GM12891 (cell line): ENCODE measurements at regions not wholly inside any gene's neighbourhood (a gene's known extent, or its start where the extent isn't known, plus 50 kb on each side); places are given as distances from the start of the nearest gene placed in this dataset.

ENCODE experiments used
- DNase-seq: peaks from one replicate; pipeline ENCODE4 v3.0.0; 2011; ENCODE audit warnings: low spot score; ENCODE audit not compliant: insufficient read length
- FAIRE-seq: peaks from 2 replicates; lab custom pipeline; 2011; peaks lifted over from hg19 to GRCh38; lab: Jason Lieb, UNC
- PAX5 ChIP-seq: IDR thresholded peaks from 2 replicates; pipeline ENCODE4 v1.6.1; 2011; ENCODE audit warnings: low read length, moderate library complexity, mild to moderate bottlenecking; ENCODE audit not compliant: insufficient read depth, severe bottlenecking
- POLR2A ChIP-seq: IDR thresholded peaks from 2 replicates; pipeline ENCODE4 v1.6.1; 2011; ENCODE audit warnings: low read depth, low read length, control low read depth
- POLR2AphosphoS5 ChIP-seq: IDR thresholded peaks from 2 replicates; pipeline ENCODE4 v1.6.1; 2011; ENCODE audit warnings: low read depth, low read length, control low read depth
- POU2F2 ChIP-seq: IDR thresholded peaks from 2 replicates; pipeline ENCODE4 v1.6.1; 2011; ENCODE audit warnings: low read depth, mild to moderate bottlenecking, control low read depth, low read length, moderate library complexity
- SPI1 ChIP-seq: IDR thresholded peaks from 2 replicates; pipeline ENCODE4 v1.6.1; 2011; ENCODE audit warnings: low read depth, low read length, control low read depth
- TAF1 ChIP-seq: IDR thresholded peaks from 2 replicates; pipeline ENCODE4 v1.6.1; 2011; ENCODE audit warnings: low read depth, low read length, control low read depth

DNA sequence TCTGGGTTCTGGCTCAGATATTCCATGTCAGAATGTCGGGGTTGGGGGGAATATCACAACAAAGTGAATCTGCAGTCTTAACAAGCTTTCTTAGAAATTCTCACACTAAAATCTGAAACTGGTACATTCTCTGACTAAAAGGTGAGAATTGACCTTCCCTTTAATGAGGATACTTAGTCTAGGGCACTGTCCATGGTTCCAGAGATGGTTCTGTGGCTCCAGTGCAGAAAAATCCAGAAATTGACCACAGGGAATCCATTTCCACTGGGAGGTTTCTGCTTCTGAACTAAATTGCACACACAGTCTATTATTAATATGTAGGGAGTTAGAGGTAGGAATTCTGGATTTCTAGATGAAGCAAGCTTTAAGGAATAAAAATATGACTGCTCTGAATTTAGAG is 171.6 kb upstream of the OBI1 start:
- DNase-seq = no peak
- TF ChIP-seq PAX5 (no peak), POLR2AphosphoS5 (no peak), POLR2A (no peak), POU2F2 (no peak), SPI1 (no peak), TAF1 (no peak)
- no peak for FAIRE-seq

DNA sequence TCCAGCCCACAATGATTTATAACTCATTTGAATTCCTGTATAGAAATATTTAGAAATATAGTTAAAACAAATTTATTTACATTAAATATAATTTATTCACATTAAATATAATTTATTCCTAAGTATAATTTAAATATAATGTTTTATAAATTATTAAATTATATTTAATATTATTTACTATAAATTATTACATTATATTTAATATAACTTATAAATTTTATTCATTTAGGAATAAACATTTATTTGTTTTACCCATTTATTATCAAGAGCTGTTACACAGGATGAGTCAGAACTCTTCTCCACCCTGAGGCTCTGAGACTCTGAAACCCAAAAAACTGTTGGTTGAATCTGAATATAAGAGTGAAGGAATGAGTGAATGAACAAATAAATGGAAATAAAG is 170.9 kb upstream of the OBI1 start:
- no peak for FAIRE-seq
- no peak for DNase-seq
- TF ChIP-seq PAX5 (no peak), POU2F2 (no peak), POLR2AphosphoS5 (no peak), SPI1 (no peak), TAF1 (no peak), POLR2A (no peak)

DNA sequence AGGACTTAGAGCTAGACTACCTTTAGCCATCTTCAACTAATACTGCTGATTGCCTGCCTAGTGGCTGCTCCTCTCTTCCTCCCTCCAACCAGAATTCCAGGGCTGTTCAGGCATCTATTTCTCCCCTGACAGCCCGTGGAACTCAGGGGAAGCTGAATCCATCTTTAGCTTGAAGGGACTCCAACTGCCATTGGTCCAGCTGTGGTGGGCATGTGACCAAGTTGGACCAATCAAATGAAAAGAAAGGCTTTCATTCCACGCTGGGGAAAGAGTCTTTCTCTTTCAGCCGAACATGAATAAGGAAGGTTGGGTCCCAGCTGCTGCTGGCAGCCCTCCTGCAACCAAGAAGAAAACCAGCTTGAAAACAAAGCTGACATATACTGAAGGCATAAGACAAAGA is 168.5 kb upstream of the OBI1 start:
- no peak for FAIRE-seq
- TF ChIP-seq PAX5 (no peak), POLR2AphosphoS5 (no peak), TAF1 (no peak), POU2F2 (no peak), POLR2A (no peak), SPI1 (no peak)
- no peak for DNase-seq

DNA sequence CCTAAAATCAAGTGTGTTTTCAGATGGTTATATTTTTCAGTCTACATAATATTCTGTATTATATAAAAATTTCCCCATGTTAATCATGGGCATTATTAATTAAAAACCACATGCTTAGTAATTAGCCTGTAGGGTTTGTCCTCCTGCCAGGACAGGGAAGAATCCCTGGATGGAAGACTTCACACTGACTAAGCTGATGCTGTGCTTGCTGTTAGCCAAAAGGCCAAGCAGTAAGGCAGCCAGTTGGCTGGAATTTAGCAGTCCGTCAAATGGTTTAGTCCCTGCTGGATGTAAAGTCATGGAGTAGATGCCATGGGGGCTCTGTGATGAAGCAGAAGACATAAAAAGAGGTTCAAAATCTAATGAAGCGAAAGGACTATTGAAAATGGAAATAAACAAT is 168.0 kb upstream of the OBI1 start:
- FAIRE-seq (no peak), DNase-seq (no peak)
- no peak for TF ChIP-seq POLR2AphosphoS5
- TF ChIP-seq POU2F2 = no peak
- no peak for TF ChIP-seq SPI1

DNA sequence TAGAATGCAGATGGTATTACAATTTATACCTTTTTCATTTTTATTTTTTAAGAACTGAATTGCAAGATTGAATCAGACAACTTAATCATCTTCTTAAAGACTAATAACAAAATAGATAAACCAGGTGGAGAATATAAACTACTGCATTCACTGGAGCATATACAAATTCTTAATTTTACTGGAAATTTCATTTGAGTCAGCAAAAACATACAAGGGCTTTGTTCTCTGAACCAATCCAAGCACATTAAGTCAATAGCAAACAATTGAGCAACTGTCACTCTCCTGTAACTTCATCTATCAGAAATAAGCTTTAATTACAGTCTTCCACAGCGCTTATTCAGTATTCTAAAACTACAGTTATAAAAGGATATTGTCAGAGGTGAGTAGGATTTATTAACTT is 167.4 kb upstream of the OBI1 start:
- FAIRE-seq = no peak
- TF ChIP-seq POU2F2 (no peak), PAX5 (no peak), TAF1 (no peak), SPI1 (no peak), POLR2AphosphoS5 (no peak), POLR2A (no peak)
- no peak for DNase-seq

DNA sequence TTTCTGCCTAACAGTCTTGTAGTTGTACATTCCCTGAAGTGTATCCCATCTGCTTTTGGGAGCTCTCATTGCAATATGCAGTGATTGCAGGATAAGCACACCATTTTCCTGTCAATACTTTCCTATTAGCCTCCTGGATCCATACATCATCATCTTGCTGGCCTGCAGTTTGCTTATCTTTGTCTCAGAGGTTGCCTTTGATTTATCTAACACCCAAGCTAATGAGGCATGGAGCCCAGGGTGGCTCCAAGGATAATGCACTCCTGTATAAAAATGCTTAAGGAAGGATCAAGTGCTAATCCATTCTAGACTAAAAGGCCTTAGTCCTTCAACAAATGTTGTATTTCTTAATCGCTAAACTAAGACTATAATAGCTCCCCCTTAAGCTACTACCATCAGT is 161.6 kb upstream of the OBI1 start:
- DNase-seq (no peak), FAIRE-seq (no peak)
- TF ChIP-seq POLR2A (no peak), SPI1 (no peak), POLR2AphosphoS5 (no peak), POU2F2 (no peak), PAX5 (no peak), TAF1 (no peak)

DNA sequence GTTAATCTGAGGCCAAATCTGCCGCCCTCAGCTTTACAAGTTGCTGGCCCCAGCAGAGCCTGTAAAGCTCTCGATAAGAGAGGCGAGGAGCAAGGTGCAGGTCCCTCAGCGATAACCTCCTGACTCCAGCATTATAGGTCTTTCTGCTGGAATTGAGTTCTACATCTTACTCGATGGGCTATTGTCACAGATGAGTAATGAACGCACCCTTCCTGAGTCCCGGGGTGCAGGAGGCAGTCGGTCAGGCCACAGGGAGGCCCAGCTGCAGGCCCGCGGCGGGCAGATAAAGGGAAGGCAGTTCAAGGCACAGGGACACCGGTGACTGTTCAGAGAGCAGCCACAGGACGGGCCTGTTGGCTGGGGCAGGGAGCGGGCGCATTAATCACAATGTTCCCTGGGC is 157.6 kb upstream of the OBI1 start:
- no peak for TF ChIP-seq POLR2A
- TF ChIP-seq POLR2AphosphoS5 = no peak
- no peak for TF ChIP-seq SPI1
- TF ChIP-seq POU2F2 = no peak
- FAIRE-seq = no peak
- no peak for DNase-seq

DNA sequence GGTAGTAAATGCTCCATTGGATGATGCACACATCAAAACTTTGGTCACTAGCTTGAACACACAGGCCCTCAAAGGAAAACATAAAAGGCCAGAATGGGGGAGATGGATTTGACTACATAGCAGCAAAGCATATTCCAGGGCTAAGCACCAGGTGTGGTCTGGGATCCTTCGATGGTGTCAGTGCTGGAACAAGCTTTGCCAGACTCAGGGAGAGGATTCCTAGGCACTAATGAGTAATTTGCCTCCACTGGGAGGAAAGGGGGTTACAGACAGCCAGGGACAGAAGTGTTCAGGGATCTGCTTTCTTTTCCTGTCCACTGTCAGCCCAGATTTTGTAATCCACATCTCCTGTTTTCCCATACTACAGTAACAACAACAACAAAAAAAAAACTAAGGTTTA is 157.2 kb upstream of the OBI1 start:
- no peak for TF ChIP-seq POLR2A
- no peak for TF ChIP-seq POLR2AphosphoS5
- no peak for TF ChIP-seq POU2F2
- no peak for TF ChIP-seq TAF1
- TF ChIP-seq PAX5 = no peak
- TF ChIP-seq SPI1 = no peak
- DNase-seq = no peak
- FAIRE-seq = no peak

DNA sequence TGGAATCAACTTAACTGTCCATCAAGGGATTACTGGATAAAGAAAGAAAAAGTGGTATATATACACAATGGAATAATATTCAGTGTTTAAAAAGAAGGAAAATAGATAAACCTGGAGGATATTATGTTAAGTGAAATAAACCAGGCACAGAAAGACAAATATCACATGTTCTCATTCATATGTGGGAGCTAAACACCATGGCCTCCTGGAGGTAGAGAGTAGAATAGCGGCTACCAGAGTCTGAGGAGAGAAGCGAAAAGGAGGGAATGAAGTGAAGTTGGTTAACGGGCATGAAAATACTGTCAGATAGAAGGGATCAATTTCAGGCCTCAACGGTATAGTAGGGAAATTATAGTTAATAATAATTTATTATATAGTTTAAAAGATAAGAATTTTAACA is 147.5 kb upstream of the OBI1 start:
- TF ChIP-seq TAF1 (no peak), POLR2A (no peak), POU2F2 (no peak), PAX5 (no peak), POLR2AphosphoS5 (no peak), SPI1 (no peak)
- FAIRE-seq = no peak
- DNase-seq = no peak

DNA sequence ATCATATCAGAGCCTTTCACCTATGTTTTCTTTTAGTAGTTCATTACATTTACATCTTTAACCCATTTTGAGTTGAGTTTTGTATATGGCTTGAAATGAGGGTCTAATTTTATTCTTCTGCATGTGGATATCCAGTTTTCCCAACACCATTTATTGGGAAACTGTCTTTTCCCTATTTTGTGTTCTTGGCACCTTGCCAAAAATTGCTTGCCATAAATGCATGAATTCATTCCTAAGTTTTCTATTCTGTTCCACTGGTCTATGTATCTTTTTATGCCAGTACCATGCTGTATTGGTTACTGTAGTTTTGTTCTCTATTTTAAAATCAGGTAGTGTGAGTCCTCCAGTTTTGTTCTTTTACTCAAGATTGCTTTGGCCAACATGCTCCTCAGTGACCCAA is 144.0 kb upstream of the OBI1 start:
- no peak for TF ChIP-seq POLR2AphosphoS5
- TF ChIP-seq POU2F2 = no peak
- TF ChIP-seq TAF1 = no peak
- no peak for TF ChIP-seq PAX5
- TF ChIP-seq POLR2A = no peak
- no peak for TF ChIP-seq SPI1
- no peak for FAIRE-seq
- no peak for DNase-seq
